ENCODE measurements at regions not wholly inside any gene's neighbourhood (a gene's known extent, or its start where the extent isn't known, plus 50 kb on each side); places are given as distances from the start of the nearest gene placed in this dataset.

GRCh38 chr1:96473791-96474434 lies 247.7 kb upstream of the PTBP2 start:
- no peak for DNase-seq

GRCh38 chr1:96474985-96475743 lies 246.4 kb upstream of the PTBP2 start:
- no peak for DNase-seq

GRCh38 chr1:96475903-96476302 lies 245.7 kb upstream of the PTBP2 start:
- DNase-seq, result no peak

- DNase-seq, result no peak
These were observed 243.4 kb upstream of the PTBP2 start for GRCh38 chr1:96478228-96478627.

GRCh38 chr1:96481409-96481808 lies 240.2 kb upstream of the PTBP2 start:
- no peak for DNase-seq

- DNase-seq, result no peak
These were observed 239.0 kb upstream of the PTBP2 start for GRCh38 chr1:96482616-96483015.

- no peak for DNase-seq
These were observed 234.2 kb upstream of the PTBP2 start for GRCh38 chr1:96487394-96487793.

- no peak for DNase-seq
These were observed 233.6 kb upstream of the PTBP2 start for GRCh38 chr1:96487971-96488370.

GRCh38 chr1:96488777-96489176 lies 232.8 kb upstream of the PTBP2 start:
- DNase-seq, result no peak

- DNase-seq, result peak; percentile 31
These were observed 229.3 kb upstream of the PTBP2 start for GRCh38 chr1:96492236-96492635.

GRCh38 chr1:96498744-96499340 lies 222.7 kb upstream of the PTBP2 start:
- no peak for DNase-seq

GRCh38 chr1:96508233-96508632 lies 213.4 kb upstream of the PTBP2 start:
- DNase-seq, result no peak

- DNase-seq, result no peak
These were observed 212.2 kb upstream of the PTBP2 start for GRCh38 chr1:96509339-96509738.

GRCh38 chr1:96509951-96510350 lies 211.6 kb upstream of the PTBP2 start:
- DNase-seq, result no peak

- DNase-seq, result no peak
These were observed 211.2 kb upstream of the PTBP2 start for GRCh38 chr1:96510391-96510790.

- DNase-seq, result no peak
These were observed 210.7 kb upstream of the PTBP2 start for GRCh38 chr1:96510911-96511310.

- DNase-seq, result no peak
These were observed 208.4 kb upstream of the PTBP2 start for GRCh38 chr1:96513136-96513535.

- DNase-seq, result no peak
These were observed 206.2 kb upstream of the PTBP2 start for GRCh38 chr1:96515430-96515829.

GRCh38 chr1:96515925-96516324 lies 205.7 kb upstream of the PTBP2 start:
- DNase-seq, result no peak

- DNase-seq, result no peak
These were observed 201.6 kb upstream of the PTBP2 start for GRCh38 chr1:96519851-96520578.

GRCh38 chr1:96520579-96520947 lies 201.0 kb upstream of the PTBP2 start:
- no peak for DNase-seq

GRCh38 chr1:96521010-96521409 lies 200.6 kb upstream of the PTBP2 start:
- DNase-seq, result no peak

GRCh38 chr1:96521994-96522760 lies 199.4 kb upstream of the PTBP2 start:
- DNase-seq, result no peak

All from NCI-H1436 treated with DMSO at 0.1 percent for 48 hours (cell line).